ENCODE measurements at regions not wholly inside any gene's neighbourhood (a gene's known extent, or its start where the extent isn't known, plus 50 kb on each side); places are given as distances from the start of the nearest gene placed in this dataset.

DNA sequence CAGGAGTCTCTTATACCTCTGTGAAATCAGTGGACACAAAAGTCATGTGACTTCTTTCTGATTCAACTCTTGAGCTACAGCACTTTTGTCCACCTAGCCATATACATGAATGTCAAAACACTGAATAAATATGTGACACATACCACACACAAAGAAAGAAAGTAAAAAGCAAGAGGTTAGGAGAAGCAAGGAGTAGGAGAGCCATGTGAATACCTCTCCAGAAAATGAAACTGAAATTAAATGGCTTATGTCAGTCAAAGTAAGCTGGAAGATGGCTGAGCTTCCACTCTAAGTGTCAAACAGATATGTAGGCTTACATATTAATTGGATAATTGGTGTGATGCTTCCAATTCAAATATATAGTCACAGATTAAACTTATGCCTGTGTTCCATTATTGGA, 1050.5 kb downstream of the BCL11A start:
- Histone ChIP-seq H3K36me3 (ENCODE audit: low read depth) (no peaks in the 10 kb centered on the region), H3K4me1 (ENCODE audit: low read depth) (no peaks in the 10 kb centered on the region), H3K4me3 (no peak overlapping the region), H3K9me3 (no peaks in the 10 kb centered on the region)
- intact Hi-C loops (cut with DNase I, micrococcal nuclease), result no loop called here
- ATAC-seq (no peak), DNase-seq (no peak)
- TF ChIP-seq, protein P1, sequence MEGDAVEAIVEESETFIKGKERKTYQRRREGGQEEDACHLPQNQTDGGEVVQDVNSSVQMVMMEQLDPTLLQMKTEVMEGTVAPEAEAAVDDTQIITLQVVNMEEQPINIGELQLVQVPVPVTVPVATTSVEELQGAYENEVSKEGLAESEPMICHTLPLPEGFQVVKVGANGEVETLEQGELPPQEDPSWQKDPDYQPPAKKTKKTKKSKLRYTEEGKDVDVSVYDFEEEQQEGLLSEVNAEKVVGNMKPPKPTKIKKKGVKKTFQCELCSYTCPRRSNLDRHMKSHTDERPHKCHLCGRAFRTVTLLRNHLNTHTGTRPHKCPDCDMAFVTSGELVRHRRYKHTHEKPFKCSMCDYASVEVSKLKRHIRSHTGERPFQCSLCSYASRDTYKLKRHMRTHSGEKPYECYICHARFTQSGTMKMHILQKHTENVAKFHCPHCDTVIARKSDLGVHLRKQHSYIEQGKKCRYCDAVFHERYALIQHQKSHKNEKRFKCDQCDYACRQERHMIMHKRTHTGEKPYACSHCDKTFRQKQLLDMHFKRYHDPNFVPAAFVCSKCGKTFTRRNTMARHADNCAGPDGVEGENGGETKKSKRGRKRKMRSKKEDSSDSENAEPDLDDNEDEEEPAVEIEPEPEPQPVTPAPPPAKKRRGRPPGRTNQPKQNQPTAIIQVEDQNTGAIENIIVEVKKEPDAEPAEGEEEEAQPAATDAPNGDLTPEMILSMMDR (IDR thresholded peaks at IDR 0.05), result no peak

DNA sequence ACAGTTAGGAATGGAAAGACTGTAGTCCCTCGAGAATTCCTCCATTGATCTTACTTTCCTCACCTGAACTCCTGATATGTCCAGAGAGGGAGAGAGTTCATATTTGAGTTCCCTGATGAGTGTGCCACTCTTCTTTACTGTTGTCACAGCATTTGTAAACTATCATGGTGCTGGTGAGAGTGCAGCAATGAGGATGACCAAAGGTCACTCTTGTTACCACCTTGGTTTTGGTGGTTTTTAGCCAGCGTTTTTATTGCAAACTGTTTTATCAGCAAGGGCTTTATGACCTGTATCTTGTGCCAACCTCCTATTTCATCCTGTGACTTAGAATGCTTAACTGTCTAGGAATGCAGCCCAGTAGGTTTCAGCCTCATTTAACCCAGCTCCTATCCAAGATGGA, 1062.5 kb downstream of the BCL11A start:
- intact Hi-C loops (cut with DNase I, micrococcal nuclease), result no loop called here

DNA sequence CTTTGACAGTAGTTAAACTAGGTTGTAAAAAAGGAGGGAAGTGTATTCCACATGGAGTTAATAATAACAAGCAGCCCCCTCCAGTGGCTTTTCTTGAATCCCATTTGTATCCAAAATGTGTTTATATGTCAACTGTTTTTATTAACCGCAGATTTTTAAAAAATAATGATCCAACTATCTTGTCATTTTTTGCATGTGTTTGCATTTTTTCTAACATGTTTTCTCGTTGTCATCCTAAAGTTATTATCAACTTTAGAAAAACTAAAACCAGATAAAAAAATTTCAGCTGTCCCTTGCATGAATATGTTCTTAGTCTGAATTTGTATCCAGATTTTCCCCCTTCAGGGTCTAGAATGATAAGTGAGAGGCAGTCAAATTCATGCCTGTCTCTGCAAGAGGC, 1063.3 kb downstream of the BCL11A start:
- ATAC-seq (no peak), DNase-seq (no peak)
- TF ChIP-seq, protein P1 (IDR thresholded peaks at IDR 0.05), result no peak
- Histone ChIP-seq H3K4me1 (ENCODE audit: low read depth) (no peaks in the 10 kb centered on the region), H3K4me3 (no peak overlapping the region), H3K9me3 (peaks cover 4% of the 10 kb centered on the region), H3K36me3 (ENCODE audit: low read depth) (no peaks in the 10 kb centered on the region)
- intact Hi-C loops (cut with DNase I, micrococcal nuclease), result no loop called here

More for the DNA sequence above, 1062.5 kb downstream of the BCL11A start:
- TF ChIP-seq, protein P1 (IDR thresholded peaks at IDR 0.05), result no peak
- DNase-seq (peak in 1 of 3 donors; percentile 19), ATAC-seq (peak; percentile 78)
- Histone ChIP-seq H3K9me3 (peaks cover 11% of the 10 kb centered on the region), H3K4me3 (no peak overlapping the region), H3K36me3 (ENCODE audit: low read depth) (no peaks in the 10 kb centered on the region), H3K4me1 (ENCODE audit: low read depth) (no peaks in the 10 kb centered on the region)

DNA sequence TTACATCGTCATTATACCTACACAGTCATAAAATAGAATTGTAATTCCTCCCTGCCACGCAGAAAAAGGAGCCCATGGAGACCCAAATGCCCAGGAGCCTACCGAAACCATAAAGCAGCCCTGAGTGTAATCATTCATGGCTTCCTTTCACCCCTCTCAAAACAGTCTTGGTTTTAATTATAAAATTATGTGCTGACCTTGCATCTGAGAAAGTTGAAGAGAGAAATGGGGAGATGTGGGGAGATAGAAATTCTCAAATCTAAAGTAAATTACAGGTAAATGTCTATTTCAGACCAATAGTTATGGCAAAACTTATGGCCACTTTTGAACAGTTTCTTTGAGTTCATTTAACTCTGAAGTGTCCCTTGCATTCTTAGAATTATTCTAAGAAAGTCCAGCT, 1068.8 kb downstream of the BCL11A start:
- intact Hi-C loops (cut with DNase I, micrococcal nuclease), result no loop called here
- Histone ChIP-seq H3K4me1 (ENCODE audit: low read depth) (no peaks in the 10 kb centered on the region), H3K36me3 (ENCODE audit: low read depth) (no peaks in the 10 kb centered on the region), H3K4me3 (no peak overlapping the region), H3K9me3 (no peaks in the 10 kb centered on the region)
- DNase-seq (no peak), ATAC-seq (no peak)
- TF ChIP-seq, protein P1 (IDR thresholded peaks at IDR 0.05), result no peak

DNA sequence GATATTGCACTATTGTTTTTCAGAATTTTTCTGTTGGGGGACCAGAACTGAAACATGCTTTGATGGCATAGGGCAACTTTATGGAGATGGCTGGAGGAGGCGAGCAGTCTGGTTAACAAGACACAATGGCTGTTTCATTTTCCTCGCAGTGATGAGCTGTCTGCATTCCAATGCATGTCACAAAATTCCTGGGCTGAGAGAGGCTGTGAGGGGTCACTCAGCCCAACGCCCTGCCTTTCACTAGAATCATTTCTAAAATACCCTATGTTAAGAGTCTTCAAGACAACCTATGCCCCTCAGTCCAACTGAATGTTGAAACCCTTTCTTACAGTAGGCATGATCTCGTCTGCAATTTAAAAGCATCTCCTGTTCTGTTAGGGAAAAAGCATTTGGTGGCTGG, 1090.0 kb downstream of the BCL11A start:
- no peaks in the 10 kb centered on the region for H3K4me1 ChIP-seq (ENCODE audit: low read depth)
- no peak for ATAC-seq
- H3K4me3 ChIP-seq, result no peak overlapping the region

More for the DNA sequence above, 1090.0 kb downstream of the BCL11A start:
- Histone ChIP-seq H3K9me3 (no peaks in the 10 kb centered on the region), H3K36me3 (ENCODE audit: low read depth) (no peaks in the 10 kb centered on the region)
- DNase-seq, result no peak
- intact Hi-C loops (cut with DNase I, micrococcal nuclease), result no loop called here
- TF ChIP-seq, protein P1 (IDR thresholded peaks at IDR 0.05), result no peak
